ENCODE measurements at regions not wholly inside any gene's neighbourhood (a gene's known extent, or its start where the extent isn't known, plus 50 kb on each side); places are given as distances from the start of the nearest gene placed in this dataset.

GRCh38 chr14:53701108-53701875 is 255.3 kb downstream of the BMP4 start:
- TF ChIP-seq, protein P1, sequence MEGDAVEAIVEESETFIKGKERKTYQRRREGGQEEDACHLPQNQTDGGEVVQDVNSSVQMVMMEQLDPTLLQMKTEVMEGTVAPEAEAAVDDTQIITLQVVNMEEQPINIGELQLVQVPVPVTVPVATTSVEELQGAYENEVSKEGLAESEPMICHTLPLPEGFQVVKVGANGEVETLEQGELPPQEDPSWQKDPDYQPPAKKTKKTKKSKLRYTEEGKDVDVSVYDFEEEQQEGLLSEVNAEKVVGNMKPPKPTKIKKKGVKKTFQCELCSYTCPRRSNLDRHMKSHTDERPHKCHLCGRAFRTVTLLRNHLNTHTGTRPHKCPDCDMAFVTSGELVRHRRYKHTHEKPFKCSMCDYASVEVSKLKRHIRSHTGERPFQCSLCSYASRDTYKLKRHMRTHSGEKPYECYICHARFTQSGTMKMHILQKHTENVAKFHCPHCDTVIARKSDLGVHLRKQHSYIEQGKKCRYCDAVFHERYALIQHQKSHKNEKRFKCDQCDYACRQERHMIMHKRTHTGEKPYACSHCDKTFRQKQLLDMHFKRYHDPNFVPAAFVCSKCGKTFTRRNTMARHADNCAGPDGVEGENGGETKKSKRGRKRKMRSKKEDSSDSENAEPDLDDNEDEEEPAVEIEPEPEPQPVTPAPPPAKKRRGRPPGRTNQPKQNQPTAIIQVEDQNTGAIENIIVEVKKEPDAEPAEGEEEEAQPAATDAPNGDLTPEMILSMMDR (IDR thresholded peaks at IDR 0.05) = no peak
- no peaks in the 10 kb centered on the region for H3K9me3 Mint-ChIP-seq
- H3K4me3 Mint-ChIP-seq = no peak overlapping the region
- no peaks in the 10 kb centered on the region for H3K36me3 Mint-ChIP-seq (ENCODE audit: low read depth)
- H3K27ac Mint-ChIP-seq = no peak overlapping the region
- peaks cover 13% of the 10 kb centered on the region for H3K4me1 Mint-ChIP-seq
- H3K27me3 Mint-ChIP-seq (ENCODE audit: low read depth, poor library complexity) = no peaks in the 10 kb centered on the region
- no peak for DNase-seq

GRCh38 chr14:53696217-53696965 is 260.2 kb downstream of the BMP4 start:
- Mint-ChIP-seq H3K4me3 (no peak overlapping the region), H3K4me1 (peaks cover 10% of the 10 kb centered on the region), H3K27me3 (ENCODE audit: low read depth, poor library complexity) (peaks cover 3% of the 10 kb centered on the region), H3K9me3 (no peaks in the 10 kb centered on the region), H3K36me3 (ENCODE audit: low read depth) (no peaks in the 10 kb centered on the region), H3K27ac (no peak overlapping the region)
- no peak for DNase-seq
- TF ChIP-seq, protein P1 (IDR thresholded peaks at IDR 0.05) = no peak

- Mint-ChIP-seq H3K9me3 (no peaks in the 10 kb centered on the region), H3K27ac (no peak overlapping the region), H3K4me3 (no peak overlapping the region), H3K27me3 (ENCODE audit: low read depth, poor library complexity) (peaks cover 3% of the 10 kb centered on the region), H3K36me3 (ENCODE audit: low read depth) (no peaks in the 10 kb centered on the region), H3K4me1 (peaks cover 10% of the 10 kb centered on the region)
- TF ChIP-seq, protein P1 (IDR thresholded peaks at IDR 0.05) = no peak
- no peak for DNase-seq
Observed at GRCh38 chr14:53695692-53696214, 260.9 kb downstream of the BMP4 start.

DNA sequence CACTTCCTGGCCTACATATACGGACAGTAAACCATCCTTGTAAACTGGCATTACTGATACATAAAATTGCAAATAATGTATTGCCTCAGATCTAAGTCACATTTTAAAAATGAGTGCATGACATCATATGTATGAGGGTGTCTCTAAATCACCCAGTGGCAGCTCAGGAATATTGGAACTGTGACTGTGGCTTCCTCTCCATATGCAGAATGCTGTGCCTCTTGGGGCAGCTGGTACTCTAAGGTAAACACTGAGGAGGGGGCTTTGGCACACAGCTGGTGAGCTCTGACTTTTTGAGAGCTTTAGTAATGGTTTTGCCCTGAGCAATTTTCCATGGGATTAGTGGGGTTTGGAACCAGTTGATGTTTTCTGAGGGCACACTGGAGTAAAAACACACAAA is 263.7 kb downstream of the BMP4 start:
- Mint-ChIP-seq H3K4me1 (peaks cover 5% of the 10 kb centered on the region), H3K9me3 (no peaks in the 10 kb centered on the region), H3K27ac (no peak overlapping the region), H3K4me3 (no peak overlapping the region), H3K36me3 (ENCODE audit: low read depth) (no peaks in the 10 kb centered on the region), H3K27me3 (ENCODE audit: low read depth, poor library complexity) (peaks cover 3% of the 10 kb centered on the region)
- no peak for DNase-seq
- TF ChIP-seq, protein P1 (IDR thresholded peaks at IDR 0.05) = no peak

DNA sequence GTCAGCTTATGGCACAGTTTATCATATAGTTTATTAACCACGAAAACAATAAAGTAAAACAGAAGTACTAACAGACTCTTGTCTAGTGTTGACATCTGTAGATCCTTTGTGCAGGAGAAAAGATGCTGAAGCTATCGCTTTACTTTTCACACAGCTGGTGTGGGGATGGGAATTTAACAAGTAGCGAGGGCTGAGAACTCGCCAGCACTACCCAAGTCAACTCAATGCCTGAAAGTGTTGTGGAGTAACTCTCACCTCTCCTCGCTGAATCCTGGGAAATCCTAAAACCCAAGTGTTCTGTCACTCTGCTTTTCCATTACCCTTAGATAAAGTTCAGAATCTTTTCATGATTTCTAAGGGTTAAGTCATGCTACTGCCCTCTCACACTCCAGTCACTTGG is 264.2 kb downstream of the BMP4 start:
- Mint-ChIP-seq H3K4me1 (peaks cover 5% of the 10 kb centered on the region), H3K9me3 (no peaks in the 10 kb centered on the region), H3K27ac (no peak overlapping the region), H3K27me3 (ENCODE audit: low read depth, poor library complexity) (peaks cover 3% of the 10 kb centered on the region), H3K4me3 (no peak overlapping the region), H3K36me3 (ENCODE audit: low read depth) (no peaks in the 10 kb centered on the region)
- TF ChIP-seq, protein P1 (IDR thresholded peaks at IDR 0.05) = no peak
- DNase-seq = no peak
